ENCODE measurements at regions not wholly inside any gene's neighbourhood (a gene's known extent, or its start where the extent isn't known, plus 50 kb on each side); places are given as distances from the start of the nearest gene placed in this dataset.

GRCh38 chr18:41783879-41784278 lies 171.2 kb upstream of the PIK3C3 start:
- no peak for TF ChIP-seq CTCF (conservative IDR thresholded peaks at IDR 0.05; ENCODE audit: low read length)
- TF ChIP-seq EZH2phosphoT487 (IDR thresholded peaks at IDR 0.05; ENCODE audit: borderline replicate concordance, low read depth, low read length) = no peak
